Nephron (organoid): ENCODE measurements at regions not wholly inside any gene's neighbourhood (a gene's known extent, or its start where the extent isn't known, plus 50 kb on each side); places are given as distances from the start of the nearest gene placed in this dataset.

Experiments
- H3K27ac Mint-ChIP-seq, 3 experiments: 2 replicates each; pipeline ENCODE4 v1.8.0; 2020; ENCODE audit warnings: mixed read lengths in 3 of 3, mild to moderate bottlenecking in 2 of 3, moderate library complexity in 1 of 3
- H3K27me3 Mint-ChIP-seq: 2 replicates; pipeline ENCODE4 v1.8.0; 2021; ENCODE audit warnings: low read depth, mild to moderate bottlenecking, moderate library complexity, mixed read lengths
- H3K36me3 Mint-ChIP-seq: 2 replicates; pipeline ENCODE4 v1.8.0; 2020; ENCODE audit warnings: low read depth, mixed read lengths
- H3K4me1 Mint-ChIP-seq: 2 replicates; pipeline ENCODE4 v1.8.0; 2020; ENCODE audit warnings: mixed read lengths
- H3K4me3 Mint-ChIP-seq, 3 experiments: 2 replicates each; pipeline ENCODE4 v1.8.0; 2020; ENCODE audit warnings: mild to moderate bottlenecking in 3 of 3, mixed read lengths in 3 of 3, moderate library complexity in 2 of 3
- H3K9me3 Mint-ChIP-seq: 2 replicates; pipeline ENCODE4 v1.8.0; 2020; ENCODE audit warnings: mixed read lengths
- TF ChIP-seq, protein P1 (sequence below), 3 experiments: fragments of 200-600 bp; sonication (generic); IDR thresholded peaks; one replicate each; pipeline ENCODE4 v1.5.0; 2021; ENCODE audit warnings: antibody characterized with exemption in 3 of 3; ENCODE audit not compliant: unreplicated experiment in 3 of 3

- no peaks in the 10 kb centered on the region for H3K36me3 Mint-ChIP-seq
- no peak overlapping the region for H3K27ac Mint-ChIP-seq
- H3K27me3 Mint-ChIP-seq: peaks cover 3% of the 10 kb centered on the region
- no peak overlapping the region for H3K4me3 Mint-ChIP-seq
- TF ChIP-seq, protein P1, sequence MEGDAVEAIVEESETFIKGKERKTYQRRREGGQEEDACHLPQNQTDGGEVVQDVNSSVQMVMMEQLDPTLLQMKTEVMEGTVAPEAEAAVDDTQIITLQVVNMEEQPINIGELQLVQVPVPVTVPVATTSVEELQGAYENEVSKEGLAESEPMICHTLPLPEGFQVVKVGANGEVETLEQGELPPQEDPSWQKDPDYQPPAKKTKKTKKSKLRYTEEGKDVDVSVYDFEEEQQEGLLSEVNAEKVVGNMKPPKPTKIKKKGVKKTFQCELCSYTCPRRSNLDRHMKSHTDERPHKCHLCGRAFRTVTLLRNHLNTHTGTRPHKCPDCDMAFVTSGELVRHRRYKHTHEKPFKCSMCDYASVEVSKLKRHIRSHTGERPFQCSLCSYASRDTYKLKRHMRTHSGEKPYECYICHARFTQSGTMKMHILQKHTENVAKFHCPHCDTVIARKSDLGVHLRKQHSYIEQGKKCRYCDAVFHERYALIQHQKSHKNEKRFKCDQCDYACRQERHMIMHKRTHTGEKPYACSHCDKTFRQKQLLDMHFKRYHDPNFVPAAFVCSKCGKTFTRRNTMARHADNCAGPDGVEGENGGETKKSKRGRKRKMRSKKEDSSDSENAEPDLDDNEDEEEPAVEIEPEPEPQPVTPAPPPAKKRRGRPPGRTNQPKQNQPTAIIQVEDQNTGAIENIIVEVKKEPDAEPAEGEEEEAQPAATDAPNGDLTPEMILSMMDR (IDR thresholded peaks at IDR 0.05; ENCODE audit: unreplicated experiment in 3 of 3): no peak
- no peaks in the 10 kb centered on the region for H3K9me3 Mint-ChIP-seq
- H3K4me1 Mint-ChIP-seq: peaks cover 13% of the 10 kb centered on the region
Observed at GRCh38 chr14:32022525-32022924, 54.6 kb upstream of the ARHGAP5 start.

DNA sequence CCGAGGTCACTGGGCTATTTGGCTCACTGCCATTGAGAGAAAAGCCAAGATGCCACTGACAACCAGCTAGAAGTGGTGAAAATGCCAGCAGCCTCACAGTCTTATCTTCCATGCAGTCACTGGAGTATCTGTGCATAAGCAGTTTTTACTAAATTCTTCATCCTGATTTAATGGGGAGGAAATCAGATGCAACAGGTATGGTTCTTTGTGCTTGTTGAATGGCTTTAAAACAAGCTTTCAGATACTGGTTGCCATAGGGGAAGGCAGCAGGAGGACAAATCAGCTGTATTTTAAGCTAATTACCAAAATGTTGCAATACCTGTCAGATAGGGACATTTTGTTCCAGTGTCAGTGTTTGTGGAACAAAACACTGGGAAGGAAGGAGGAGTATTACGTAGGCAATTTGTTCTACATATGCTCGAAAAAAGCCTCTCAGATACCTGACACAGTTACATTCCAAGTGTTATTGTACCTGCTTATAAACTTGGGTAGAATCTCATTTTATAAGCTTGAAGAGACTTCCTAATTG is 54.1 kb upstream of the ARHGAP5 start:
- no peaks in the 10 kb centered on the region for H3K36me3 Mint-ChIP-seq
- no peak overlapping the region for H3K27ac Mint-ChIP-seq
- TF ChIP-seq, protein P1 (IDR thresholded peaks at IDR 0.05; ENCODE audit: unreplicated experiment in 3 of 3): no peak
- peaks cover 3% of the 10 kb centered on the region for H3K27me3 Mint-ChIP-seq
- H3K4me3 Mint-ChIP-seq: no peak overlapping the region
- no peaks in the 10 kb centered on the region for H3K9me3 Mint-ChIP-seq
- peaks cover 9% of the 10 kb centered on the region for H3K4me1 Mint-ChIP-seq

DNA sequence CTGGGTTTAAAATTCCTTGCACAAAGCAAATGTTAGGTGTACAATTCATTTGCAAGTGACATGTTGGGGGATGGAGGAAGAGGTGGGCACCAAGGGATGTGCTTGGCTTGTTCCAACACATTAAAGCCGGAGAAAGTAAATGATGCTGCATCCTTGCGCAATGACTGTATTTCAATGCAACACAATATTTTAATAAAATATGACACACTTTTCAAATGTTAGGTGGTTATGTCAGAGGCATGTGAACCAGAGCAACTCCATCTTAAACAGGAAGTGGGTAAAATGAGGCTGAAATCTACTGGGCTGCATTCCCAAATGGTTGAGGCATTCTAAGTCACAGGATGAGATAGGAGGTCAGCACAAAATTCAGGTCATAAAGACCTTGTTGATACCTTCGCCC is 53.6 kb upstream of the ARHGAP5 start:
- Mint-ChIP-seq H3K4me3 (no peak overlapping the region), H3K9me3 (no peaks in the 10 kb centered on the region)

DNA sequence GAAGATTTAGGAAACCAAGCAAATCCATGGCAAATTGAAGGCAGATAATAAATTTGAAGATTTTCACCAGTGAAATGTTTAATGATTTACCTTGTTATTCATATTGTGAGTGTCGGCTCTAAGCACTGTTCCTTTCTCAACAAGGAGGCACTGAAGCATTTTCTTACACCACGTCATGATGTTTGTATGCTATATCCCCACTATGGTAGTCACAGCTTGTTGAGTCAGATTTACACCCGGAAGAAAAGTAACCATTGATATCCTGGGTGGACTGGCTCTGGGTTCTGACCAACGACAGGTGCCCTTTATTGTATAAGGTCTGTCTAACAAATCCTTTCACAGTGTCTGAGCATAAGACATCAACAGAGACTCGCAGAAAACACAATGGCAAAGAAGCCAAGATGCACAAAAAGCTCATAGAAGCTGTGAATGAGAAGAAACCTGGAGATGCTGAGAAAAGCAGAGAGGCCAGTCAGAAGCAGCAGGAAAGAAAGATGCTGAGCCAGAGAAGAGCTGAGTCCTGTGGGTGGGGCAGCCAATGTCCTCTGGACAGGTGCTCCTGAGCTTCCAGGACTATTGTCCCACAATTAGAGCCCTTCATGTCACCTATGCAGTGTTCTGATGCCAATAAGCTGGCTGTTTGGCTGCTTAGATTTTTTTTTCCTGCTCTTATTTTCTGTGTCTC is 49.7 kb upstream of the ARHGAP5 start:
- Mint-ChIP-seq H3K9me3 (no peaks in the 10 kb centered on the region), H3K36me3 (no peaks in the 10 kb centered on the region), H3K27ac (no peak overlapping the region), H3K4me3 (no peak overlapping the region), H3K27me3 (peaks cover 3% of the 10 kb centered on the region), H3K4me1 (no peaks in the 10 kb centered on the region)
- TF ChIP-seq, protein P1 (IDR thresholded peaks at IDR 0.05; ENCODE audit: unreplicated experiment in 3 of 3): no peak

More for the DNA sequence above, 53.6 kb upstream of the ARHGAP5 start:
- peaks cover 9% of the 10 kb centered on the region for H3K4me1 Mint-ChIP-seq
- peaks cover 3% of the 10 kb centered on the region for H3K27me3 Mint-ChIP-seq
- no peak overlapping the region for H3K27ac Mint-ChIP-seq
- TF ChIP-seq, protein P1 (IDR thresholded peaks at IDR 0.05; ENCODE audit: unreplicated experiment in 3 of 3): no peak
- no peaks in the 10 kb centered on the region for H3K36me3 Mint-ChIP-seq
